ENCODE measurements at regions not wholly inside any gene's neighbourhood (a gene's known extent, or its start where the extent isn't known, plus 50 kb on each side); places are given as distances from the start of the nearest gene placed in this dataset.

- H2AFZ ChIP-seq (ENCODE audit: low read depth, low read length, poor library complexity, severe bottlenecking), result no peak overlapping the region
- H3K4me1 ChIP-seq (ENCODE audit: control insufficient read depth in 1 of 2, insufficient read depth in 2 of 2, low read length in 2 of 2), result peaks cover 0 to 2% of the 10 kb centered on the region in 2 experiments; a peak in 1 of 4 replicates
- RAD21 ChIA-PET (ENCODE audit: low non-redundant PET in 1 of 2, low total read pairs in 2 of 2, uncharacterized antibody in 2 of 2, unreplicated experiment in 2 of 2), result no interaction called here
- no TSS peak for BruUV-seq (replicated peaks)
- DNase-seq (ENCODE audit: low read depth, low spot score) (no peak), ATAC-seq (no peak)
- CTCF ChIA-PET, result no interaction called here
- no peak overlapping the region for H3K4me3 ChIP-seq (replicated peaks in 1 of 2; ENCODE audit: low read depth in 1 of 2, low read length in 2 of 2)
- H3K27ac ChIP-seq (ENCODE audit: low read depth, low read length), result no peak overlapping the region
- H3K9me3 ChIP-seq (ENCODE audit: control insufficient read depth in 1 of 2, insufficient read depth in 1 of 2, low read depth in 1 of 2, low read length in 2 of 2), result no peaks in the 10 kb centered on the region
- H3K36me3 ChIP-seq (ENCODE audit: control insufficient read depth in 1 of 2, insufficient read depth in 2 of 2, low read length in 2 of 2), result no peaks in the 10 kb centered on the region
- no peak overlapping the region for H3K4me2 ChIP-seq (ENCODE audit: low read length)
- H4K20me1 ChIP-seq (ENCODE audit: insufficient read depth), result no peaks in the 10 kb centered on the region
- H3K79me2 ChIP-seq (ENCODE audit: insufficient read depth, low read length), result no peaks in the 10 kb centered on the region
- POLR2A ChIA-PET, result no interaction called here
- intact Hi-C loops (cut with micrococcal nuclease), result loop anchor here (10.0 kb wide), 1 partner anchor 466 kb away; the partner anchor contains the start of gene PLXNA1
- no peak overlapping the region for H3K9ac ChIP-seq (ENCODE audit: low read length)
- no peaks in the 10 kb centered on the region for H3K9me2 ChIP-seq (ENCODE audit: insufficient read depth)
- no peak for TF ChIP-seq EGR1 (IDR thresholded peaks at IDR 0.05; ENCODE audit: low read depth)
- no peak for TF ChIP-seq YY1 (IDR thresholded peaks at IDR 0.05; ENCODE audit: extremely low read depth, insufficient replicate concordance, low read depth, low read length)
- no peak for TF ChIP-seq POLR2AphosphoS5 (IDR thresholded peaks at IDR 0.05; ENCODE audit: low read depth, low read length)
- TF ChIP-seq POLR2A (IDR thresholded peaks at IDR 0.05; ENCODE audit: borderline replicate concordance, extremely low read depth, insufficient read depth, insufficient read length), result no peak
- TF ChIP-seq TCF7L2 (IDR thresholded peaks at IDR 0.05; ENCODE audit: borderline replicate concordance, extremely low read depth, insufficient read depth, insufficient read length), result no peak
- TF ChIP-seq MAX (IDR thresholded peaks at IDR 0.05), result no peak
- no peak for TF ChIP-seq RAD21 (IDR thresholded peaks at IDR 0.05; ENCODE audit: low read depth)
- no peak for TF ChIP-seq EZH2 (IDR thresholded peaks at IDR 0.05)
- no peak for TF ChIP-seq SP1 (IDR thresholded peaks at IDR 0.05; ENCODE audit: low read depth)
- H3K27me3 ChIP-seq (ENCODE audit: insufficient read depth, low read length), result no peaks in the 10 kb centered on the region
Measured at GRCh38 chr3:127450331-127450730, 140.2 kb downstream of the TPRA1 start.

DNA sequence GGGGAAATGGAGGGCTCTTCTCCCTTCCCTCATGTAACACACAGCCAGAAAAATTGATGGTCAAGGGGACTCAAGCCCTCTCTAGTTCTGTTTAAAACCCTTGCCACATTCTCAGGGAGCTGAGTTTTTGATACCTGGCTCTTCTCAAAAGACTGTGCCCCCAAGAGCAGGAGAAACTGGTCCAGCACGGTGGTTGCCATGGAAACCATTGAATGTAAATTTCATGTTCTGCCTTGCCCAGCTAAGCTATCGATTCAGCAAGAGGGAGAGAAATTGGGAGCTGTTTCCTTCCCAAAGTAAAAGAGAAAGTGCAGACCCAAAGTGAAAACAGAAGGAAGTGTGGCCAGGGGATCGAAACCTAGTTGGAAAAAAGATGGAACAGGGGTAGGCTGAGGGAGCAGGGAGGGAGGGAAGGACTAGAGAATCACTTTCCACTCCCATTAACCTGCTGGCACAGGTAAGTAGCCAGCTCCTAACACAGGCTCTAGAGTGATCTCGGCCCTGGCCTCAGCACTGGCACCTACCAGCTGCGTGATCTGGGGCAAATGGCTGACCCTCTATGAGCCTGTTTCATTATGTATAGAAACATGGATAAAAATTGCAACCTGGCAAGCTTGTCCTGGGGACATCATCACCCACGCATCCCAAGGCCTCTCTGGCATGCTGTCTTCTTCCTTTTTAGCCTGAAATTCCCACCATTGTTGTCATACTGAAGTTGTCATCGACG lies 140.9 kb downstream of the TPRA1 start:
- no peaks in the 10 kb centered on the region for H3K9me2 ChIP-seq (ENCODE audit: insufficient read depth)
- no peaks in the 10 kb centered on the region for H3K36me3 ChIP-seq (ENCODE audit: control insufficient read depth in 1 of 2, insufficient read depth in 2 of 2, low read length in 2 of 2)
- ChIA-PET POLR2A (no interaction called here), RAD21 (ENCODE audit: low non-redundant PET in 1 of 2, low total read pairs in 2 of 2, uncharacterized antibody in 2 of 2, unreplicated experiment in 2 of 2) (no interaction called here), CTCF (no interaction called here)
- no peak overlapping the region for H2AFZ ChIP-seq (ENCODE audit: low read depth, low read length, poor library complexity, severe bottlenecking)
- H3K4me3 ChIP-seq (replicated peaks in 1 of 2; ENCODE audit: low read depth in 1 of 2, low read length in 2 of 2), result no peak overlapping the region
- H3K27me3 ChIP-seq (ENCODE audit: insufficient read depth, low read length), result no peaks in the 10 kb centered on the region
- no peak overlapping the region for H3K4me2 ChIP-seq (ENCODE audit: low read length)
- no peaks in the 10 kb centered on the region for H4K20me1 ChIP-seq (ENCODE audit: insufficient read depth)
- ATAC-seq (no peak), DNase-seq (ENCODE audit: low read depth, low spot score) (no peak)
- no peak overlapping the region for H3K9ac ChIP-seq (ENCODE audit: low read length)
- no peaks in the 10 kb centered on the region for H3K9me3 ChIP-seq (ENCODE audit: control insufficient read depth in 1 of 2, insufficient read depth in 1 of 2, low read depth in 1 of 2, low read length in 2 of 2)
- no TSS peak for BruUV-seq (replicated peaks)
- intact Hi-C loops (cut with micrococcal nuclease), result loop anchor here (10.0 kb wide), 1 partner anchor 465 kb away; the partner anchor contains the start of gene PLXNA1
- H3K79me2 ChIP-seq (ENCODE audit: insufficient read depth, low read length), result no peaks in the 10 kb centered on the region
- no peak overlapping the region for H3K27ac ChIP-seq (ENCODE audit: low read depth, low read length)
- no peaks in the 10 kb centered on the region for H3K4me1 ChIP-seq (ENCODE audit: control insufficient read depth in 1 of 2, insufficient read depth in 2 of 2, low read length in 2 of 2)
- TF ChIP-seq CTCF (IDR thresholded peaks at IDR 0.05 in 2 of 3, conservative IDR thresholded peaks at IDR 0.05 in 1 of 3; ENCODE audit: borderline replicate concordance in 1 of 3, insufficient read depth in 1 of 3, low read depth in 2 of 3, low read length in 2 of 3), result no peak
- TF ChIP-seq SRF (IDR thresholded peaks at IDR 0.05; ENCODE audit: low read depth), result no peak
- no peak for TF ChIP-seq RAD21 (IDR thresholded peaks at IDR 0.05; ENCODE audit: low read depth)
- no peak for TF ChIP-seq EZH2phosphoT487 (IDR thresholded peaks at IDR 0.05; ENCODE audit: borderline replicate concordance)
- TF ChIP-seq, protein P1, sequence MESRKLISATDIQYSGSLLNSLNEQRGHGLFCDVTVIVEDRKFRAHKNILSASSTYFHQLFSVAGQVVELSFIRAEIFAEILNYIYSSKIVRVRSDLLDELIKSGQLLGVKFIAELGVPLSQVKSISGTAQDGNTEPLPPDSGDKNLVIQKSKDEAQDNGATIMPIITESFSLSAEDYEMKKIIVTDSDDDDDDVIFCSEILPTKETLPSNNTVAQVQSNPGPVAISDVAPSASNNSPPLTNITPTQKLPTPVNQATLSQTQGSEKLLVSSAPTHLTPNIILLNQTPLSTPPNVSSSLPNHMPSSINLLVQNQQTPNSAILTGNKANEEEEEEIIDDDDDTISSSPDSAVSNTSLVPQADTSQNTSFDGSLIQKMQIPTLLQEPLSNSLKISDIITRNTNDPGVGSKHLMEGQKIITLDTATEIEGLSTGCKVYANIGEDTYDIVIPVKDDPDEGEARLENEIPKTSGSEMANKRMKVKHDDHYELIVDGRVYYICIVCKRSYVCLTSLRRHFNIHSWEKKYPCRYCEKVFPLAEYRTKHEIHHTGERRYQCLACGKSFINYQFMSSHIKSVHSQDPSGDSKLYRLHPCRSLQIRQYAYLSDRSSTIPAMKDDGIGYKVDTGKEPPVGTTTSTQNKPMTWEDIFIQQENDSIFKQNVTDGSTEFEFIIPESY (IDR thresholded peaks at IDR 0.05; ENCODE audit: extremely low read depth, insufficient replicate concordance, low read length), result no peak
- no peak for TF ChIP-seq TCF7L2 (IDR thresholded peaks at IDR 0.05; ENCODE audit: borderline replicate concordance, extremely low read depth, insufficient read depth, insufficient read length)
- TF ChIP-seq POLR2AphosphoS5 (IDR thresholded peaks at IDR 0.05; ENCODE audit: low read depth, low read length), result no peak
- TF ChIP-seq EZH2 (IDR thresholded peaks at IDR 0.05), result no peak
- TF ChIP-seq CBX3 (IDR thresholded peaks at IDR 0.05; ENCODE audit: low read depth), result no peak
- no peak for TF ChIP-seq ZNF274 (IDR thresholded peaks at IDR 0.05; ENCODE audit: low read depth, low read length)

All from HCT116 (cell line).